ENCODE measurements at regions not wholly inside any gene's neighbourhood (a gene's known extent, or its start where the extent isn't known, plus 50 kb on each side); places are given as distances from the start of the nearest gene placed in this dataset.

DNA sequence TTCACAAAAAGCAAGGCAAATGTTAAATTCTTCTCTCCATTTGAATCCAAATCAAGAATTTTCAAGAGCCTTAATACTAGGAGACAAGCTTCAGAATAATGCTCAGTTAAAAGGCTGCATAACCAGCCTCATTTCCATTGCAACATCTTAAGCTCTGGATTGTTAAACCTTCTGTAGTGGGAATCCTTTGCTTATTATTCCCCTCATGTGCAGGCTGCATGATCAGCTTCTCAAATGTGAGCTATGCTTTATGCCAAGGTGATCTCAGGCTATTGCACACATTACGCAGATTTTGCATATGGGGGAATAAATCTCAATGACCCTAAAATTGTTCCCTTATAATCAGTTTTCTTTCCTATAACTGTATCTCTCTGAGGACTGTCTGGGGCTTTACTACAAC is 71.7 kb upstream of the CCDC196 start:
- no peak for DNase-seq (ENCODE audit: low read depth in 2 of 2)

DNA sequence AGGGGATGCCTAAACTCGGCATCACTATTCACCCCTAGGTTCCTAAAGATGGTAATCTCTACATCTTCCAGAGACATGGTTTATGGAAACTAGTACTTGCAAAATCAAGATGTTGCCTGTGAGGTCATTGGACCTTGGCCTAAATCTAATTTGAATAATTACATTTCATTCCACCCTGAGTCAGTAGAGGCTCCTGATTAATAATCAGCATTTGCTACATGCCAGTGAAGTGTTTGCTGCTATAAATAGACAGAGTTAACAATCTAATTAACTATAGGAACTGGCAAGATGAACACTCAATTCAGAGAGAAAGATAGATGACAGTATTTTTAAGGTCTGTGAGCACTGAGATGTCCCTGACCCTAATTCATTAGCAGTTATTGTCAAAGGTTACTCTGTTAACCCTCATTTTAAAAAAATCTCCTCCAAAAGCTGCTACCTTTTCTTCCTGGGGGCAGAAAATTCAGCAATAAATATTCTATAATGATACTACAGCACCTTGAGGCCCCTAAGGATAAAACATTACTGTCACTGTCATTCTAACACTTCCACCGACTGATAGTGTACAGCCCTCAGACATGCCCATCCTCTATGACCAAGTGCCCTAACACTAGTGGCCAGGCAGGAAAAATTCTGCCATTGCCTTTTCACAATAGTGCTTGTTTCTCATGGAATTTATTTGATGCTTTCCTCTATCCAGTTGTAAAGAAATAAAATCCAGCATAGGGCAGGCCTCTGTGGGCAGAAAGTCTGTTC is 65.7 kb upstream of the CCDC196 start:
- no peak for DNase-seq (ENCODE audit: low read depth in 2 of 2)

DNA sequence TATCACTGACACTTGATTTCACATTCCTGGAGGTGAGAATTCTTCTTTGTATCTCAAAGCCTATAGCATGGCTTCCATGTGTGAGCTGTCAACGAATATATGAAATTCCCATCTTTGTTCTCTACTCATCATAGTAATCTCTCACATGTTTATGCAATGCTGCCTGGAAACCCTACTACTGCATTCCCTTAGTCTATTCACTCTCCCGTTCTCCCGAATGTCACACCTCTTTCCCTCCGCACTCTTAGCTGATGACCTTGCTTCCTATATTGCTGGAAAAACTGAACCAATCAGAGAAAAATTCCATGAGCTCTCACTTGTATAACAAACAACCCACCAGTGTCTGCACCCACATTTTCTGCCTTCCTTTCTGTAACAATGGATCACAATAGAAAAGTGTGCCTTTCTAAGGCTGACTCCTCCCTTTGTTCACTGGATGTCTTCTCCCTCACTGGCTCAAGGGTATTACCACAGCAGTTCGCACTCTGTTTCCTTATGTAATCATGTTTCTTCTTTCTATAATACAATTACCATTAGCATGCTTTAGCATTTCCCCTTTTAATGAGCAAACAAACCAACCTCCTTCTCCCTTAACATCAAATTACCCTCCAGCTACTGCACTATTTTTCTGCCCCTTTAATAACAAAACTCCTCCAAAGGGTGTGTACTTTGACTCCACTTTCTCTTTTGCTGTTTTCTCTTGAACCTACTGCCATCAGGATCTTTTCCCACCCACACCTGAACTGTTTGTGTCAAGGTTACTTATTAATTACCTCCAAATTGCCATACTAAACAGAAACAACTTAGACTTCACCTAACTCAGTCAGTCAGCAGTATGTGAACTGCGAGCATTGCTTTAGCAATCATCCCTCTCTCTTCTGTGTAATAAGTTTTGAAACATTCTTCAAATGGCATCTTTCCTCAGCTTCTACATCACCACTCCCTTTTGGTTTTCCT is 63.9 kb upstream of the CCDC196 start:
- no peak for DNase-seq (ENCODE audit: low read depth in 2 of 2)

DNA sequence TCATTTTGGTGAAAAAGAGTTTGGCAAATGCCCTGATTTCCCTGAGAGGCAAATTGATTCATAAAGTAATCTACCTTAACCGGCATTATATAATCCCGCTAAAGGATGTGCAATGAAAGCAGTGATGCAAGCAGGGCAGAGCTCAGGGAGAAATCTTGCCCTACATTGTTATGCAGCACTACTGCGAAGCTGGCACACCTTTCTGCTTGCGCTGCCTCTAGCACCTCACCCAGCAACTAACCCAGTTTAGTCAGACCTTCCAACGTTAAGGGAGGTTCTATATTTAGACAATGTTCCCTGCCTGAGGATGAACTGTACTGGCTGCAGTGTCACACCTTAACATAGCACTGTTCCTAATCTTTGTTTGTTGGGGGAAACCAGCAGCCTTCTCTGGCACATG is 60.8 kb upstream of the CCDC196 start:
- no peak for DNase-seq (ENCODE audit: low read depth in 2 of 2)

DNA sequence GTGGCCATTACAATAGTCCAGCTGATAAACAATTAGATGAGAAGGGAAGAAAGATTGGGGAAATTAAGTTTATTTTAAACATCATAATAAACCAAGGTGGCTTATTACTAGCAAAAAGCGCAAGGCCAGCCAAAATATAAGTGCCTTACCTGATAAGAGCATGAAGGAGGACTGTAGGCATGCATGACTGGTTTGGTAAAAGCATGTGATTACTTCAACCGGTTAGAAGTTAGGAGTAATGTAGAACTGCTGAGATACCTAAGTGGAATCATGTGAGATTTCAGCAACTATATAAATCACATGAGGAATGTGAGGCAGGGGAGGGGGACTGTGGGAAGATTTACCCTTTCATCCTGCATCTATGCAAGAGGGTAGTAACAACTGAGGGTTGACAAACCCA is 59.7 kb upstream of the CCDC196 start:
- DNase-seq (ENCODE audit: low read depth in 2 of 2), result no peak

DNA sequence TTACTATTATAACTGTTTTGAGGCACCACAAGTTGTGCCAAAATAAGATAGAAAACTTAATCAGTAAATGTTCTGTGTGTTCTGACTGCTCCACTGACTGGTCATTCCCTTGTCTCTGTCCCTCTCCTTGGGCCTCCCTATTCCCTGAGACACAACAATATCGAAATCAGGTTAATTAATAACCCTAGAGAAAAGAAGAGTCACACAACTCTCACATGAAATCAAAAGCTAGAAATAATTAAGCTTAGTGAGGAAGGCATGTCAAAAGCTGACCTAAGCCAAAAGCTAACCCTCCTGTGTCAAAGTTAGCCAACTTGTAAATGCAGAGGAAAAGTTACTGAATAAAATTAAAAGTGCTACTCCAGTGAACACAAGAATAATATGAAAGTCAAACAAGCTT is 53.8 kb upstream of the CCDC196 start:
- DNase-seq (ENCODE audit: low read depth in 2 of 2), result no peak

DNA sequence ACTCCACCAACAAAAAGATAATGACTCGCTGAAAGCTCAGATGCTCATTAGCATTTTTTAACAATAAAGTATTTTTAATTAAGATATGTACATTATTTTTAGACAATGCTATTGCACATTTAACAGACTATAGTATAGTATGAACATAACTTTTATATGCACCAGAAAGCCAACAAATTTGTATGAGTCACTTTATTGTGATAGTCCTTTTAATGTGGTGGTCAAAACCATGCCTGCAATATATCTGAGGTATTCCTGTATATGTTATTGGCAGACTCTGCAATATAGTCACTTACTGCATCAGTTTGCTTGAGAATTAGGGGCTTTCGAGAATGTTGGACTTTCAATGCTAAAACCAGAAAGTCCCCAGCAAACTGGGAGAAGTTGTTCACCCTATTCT is 51.7 kb upstream of the CCDC196 start:
- no peak for DNase-seq (ENCODE audit: low read depth in 2 of 2)

DNA sequence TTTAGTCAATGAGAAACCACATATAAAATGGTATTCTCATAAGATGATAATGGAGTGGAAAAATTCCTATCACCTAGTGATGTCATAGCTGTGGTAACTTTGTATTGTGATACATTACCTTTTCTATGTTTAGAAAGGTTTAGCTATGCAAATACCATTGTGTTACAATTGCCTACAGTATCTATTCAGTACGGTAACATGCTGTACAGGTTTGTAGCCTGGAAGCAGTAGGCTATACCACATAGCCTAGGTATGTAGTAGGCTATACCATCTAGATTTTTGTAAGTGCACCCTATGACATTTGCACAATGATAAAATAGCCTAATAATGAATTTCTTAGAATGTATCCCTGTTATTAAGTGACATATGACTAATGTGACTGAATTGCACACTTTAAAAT is 50.5 kb upstream of the CCDC196 start:
- DNase-seq (ENCODE audit: low read depth in 2 of 2), result no peak

Data from stimulated activated CD4-positive, alpha-beta T cell treated with anti-CD3 and anti-CD28 coated beads, Interleukin-1b, Interleukin-23, amount 100 ng/mL, for 1 hour (primary cell).